ENCODE measurements at regions not wholly inside any gene's neighbourhood (a gene's known extent, or its start where the extent isn't known, plus 50 kb on each side); places are given as distances from the start of the nearest gene placed in this dataset.

DNA sequence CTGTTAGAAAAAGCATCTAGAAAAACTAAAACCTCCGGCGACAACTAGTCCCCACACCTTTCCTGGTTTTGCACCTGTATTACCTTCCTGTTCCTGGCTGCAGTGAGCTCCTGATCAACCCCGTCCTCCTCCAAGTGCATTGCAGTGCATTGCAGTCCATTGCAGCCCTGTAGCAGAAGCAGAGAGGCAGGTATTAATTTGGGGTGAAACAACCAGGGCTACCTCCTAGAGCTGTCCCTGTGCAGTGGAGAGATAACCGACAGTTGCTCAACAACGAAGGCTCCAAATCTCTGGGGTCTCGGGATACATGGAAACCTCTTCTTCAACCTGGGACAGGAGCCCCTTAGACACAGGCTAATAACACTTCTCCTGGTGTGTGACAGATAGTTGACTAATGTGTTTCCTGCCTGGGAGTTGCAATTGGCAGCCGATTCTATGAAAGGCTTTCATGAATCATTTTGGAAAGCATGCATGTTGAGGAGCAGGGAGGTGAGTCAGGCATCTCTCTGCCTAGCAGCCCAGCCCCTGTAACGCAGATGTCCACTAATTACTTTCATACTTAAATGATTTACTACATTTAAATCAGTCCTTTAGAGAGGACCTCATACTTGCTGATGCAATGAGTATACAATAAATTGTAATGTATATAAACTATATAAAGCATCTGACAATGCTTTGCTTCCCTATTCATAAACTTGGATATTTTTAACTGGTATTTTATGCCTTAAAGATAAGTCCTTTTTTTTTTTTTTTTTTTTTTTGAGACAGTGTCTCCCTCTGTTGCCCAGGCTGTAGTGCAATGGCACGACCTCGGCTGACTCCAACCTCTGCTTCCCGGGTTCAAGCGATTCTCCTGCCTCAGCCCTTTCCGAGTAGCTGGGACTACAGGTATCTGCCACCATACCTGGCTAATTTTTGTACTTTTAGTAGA lies 59.0 kb downstream of the PRR15 start:
- H3K9me3 ChIP-seq (replicated peaks; ENCODE audit: control insufficient read depth, insufficient read depth, low read length) = no peaks in the 10 kb centered on the region
- 47% methylated on average over 10 of the region's 13 CpGs for WGBS (ENCODE audit: insufficient coverage, insufficient replicate concordance, low lambda C conversion rate, missing lambda C conversion rate)
- no peak overlapping the region for H3K4me2 ChIP-seq (ENCODE audit: control insufficient read depth, insufficient read depth)
- H3K79me2 ChIP-seq (ENCODE audit: control insufficient read depth, insufficient read depth, low read length) = no peaks in the 10 kb centered on the region
- intact Hi-C loops (cut with micrococcal nuclease; ENCODE audit: unreplicated experiment) (no loop called here), in situ Hi-C loops (cut with MboI) (no loop called here)
- H3K27me3 ChIP-seq (replicated peaks in 1 of 2; ENCODE audit: control insufficient read depth in 2 of 2, insufficient read depth in 2 of 2, low read length in 1 of 2) = no peaks in the 10 kb centered on the region
- H3K27ac ChIP-seq (ENCODE audit: control insufficient read depth, insufficient read depth) = no peak overlapping the region
- ATAC-seq (no peak), DNase-seq (ENCODE audit: low read depth, low spot score) (no peak), FAIRE-seq (no peak)
- no TSS peak for BruUV-seq (replicated peaks)
- no peaks in the 10 kb centered on the region for H4K20me1 ChIP-seq (ENCODE audit: control insufficient read depth, insufficient read depth)
- no peak for TF ChIP-seq WRNIP1 (IDR thresholded peaks at IDR 0.05; ENCODE audit: borderline replicate concordance, low read depth, low read length)
- TF ChIP-seq ZNF24 (IDR thresholded peaks at IDR 0.05) = no peak
- TF ChIP-seq SREBF1 (IDR thresholded peaks at IDR 0.05; ENCODE audit: low read length) = no peak
- no peak for TF ChIP-seq YY1 (IDR thresholded peaks at IDR 0.05; ENCODE audit: low read depth, low read length)
- no peak for TF ChIP-seq BCL11A (IDR thresholded peaks at IDR 0.05; ENCODE audit: low read depth, low read length)
- TF ChIP-seq SIX5 (IDR thresholded peaks at IDR 0.05; ENCODE audit: low read depth, low read length, severe bottlenecking) = no peak
- TF ChIP-seq CREB1 (IDR thresholded peaks at IDR 0.05; ENCODE audit: low read depth) = no peak
- TF ChIP-seq FOS (IDR thresholded peaks at IDR 0.05; ENCODE audit: borderline replicate concordance, extremely low read depth, insufficient read length) = no peak
- H2AFZ ChIP-seq (ENCODE audit: control insufficient read depth, low read depth, low read length) = no peak overlapping the region
- RAD21 ChIA-PET (ENCODE audit: unreplicated experiment) = no interaction called here
- H3K36me3 ChIP-seq (ENCODE audit: control insufficient read depth in 2 of 2, insufficient read depth in 2 of 2, low read length in 1 of 2) = no peaks in the 10 kb centered on the region
- SMC1A ChIA-PET (ENCODE audit: uncharacterized antibody, unreplicated experiment) = no interaction called here
- no peaks in the 10 kb centered on the region for H3K4me1 ChIP-seq (ENCODE audit: control insufficient read depth, insufficient read depth, low read length)
- POLR2A ChIA-PET = interaction anchor here (0.7 kb wide), 1 partner anchor 124 kb away, joined by 5 read pairs; no protein-coding TSS in a partner anchor
- H3K9ac ChIP-seq (ENCODE audit: control insufficient read depth, insufficient read depth, low read length) = no peak overlapping the region
- CTCF ChIA-PET = interaction anchor here (1.0 kb wide), 1 partner anchor 15 kb away, joined by 3 read pairs; no protein-coding TSS in a partner anchor
- H3K4me3 ChIP-seq = no peak overlapping the region

DNA sequence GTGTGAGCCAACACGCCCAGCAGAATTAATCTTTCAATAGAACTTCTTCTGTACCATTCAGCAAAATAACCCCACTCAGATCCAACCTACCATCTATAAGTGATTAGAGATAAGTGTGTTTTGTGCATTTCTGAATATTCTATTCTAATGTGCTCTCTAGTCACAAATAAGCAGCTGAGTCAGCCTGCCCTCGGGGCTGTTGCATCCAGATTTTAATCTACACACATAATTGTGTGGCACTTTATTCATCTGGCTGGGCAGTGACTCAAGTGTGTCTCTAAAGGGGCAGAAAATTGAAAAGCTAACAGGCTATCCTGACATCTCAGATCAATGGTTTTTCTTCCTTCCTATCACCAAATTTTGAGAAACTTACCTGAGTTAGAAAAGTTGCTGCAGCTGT lies 60.3 kb downstream of the PRR15 start:
- DNase-seq (ENCODE audit: low read depth, low spot score) (no peak), ATAC-seq (no peak), FAIRE-seq (no peak)
- Histone ChIP-seq H3K4me2 (ENCODE audit: control insufficient read depth, insufficient read depth) (no peak overlapping the region), H3K27me3 (replicated peaks in 1 of 2; ENCODE audit: control insufficient read depth in 2 of 2, insufficient read depth in 2 of 2, low read length in 1 of 2) (no peaks in the 10 kb centered on the region), H3K27ac (ENCODE audit: control insufficient read depth, insufficient read depth) (no peak overlapping the region), H3K4me1 (ENCODE audit: control insufficient read depth, insufficient read depth, low read length) (no peaks in the 10 kb centered on the region), H2AFZ (ENCODE audit: control insufficient read depth, low read depth, low read length) (no peak overlapping the region), H3K36me3 (ENCODE audit: control insufficient read depth in 2 of 2, insufficient read depth in 2 of 2, low read length in 1 of 2) (no peaks in the 10 kb centered on the region), H4K20me1 (ENCODE audit: control insufficient read depth, insufficient read depth) (no peaks in the 10 kb centered on the region), H3K9me3 (replicated peaks; ENCODE audit: control insufficient read depth, insufficient read depth, low read length) (no peaks in the 10 kb centered on the region), H3K4me3 (no peak overlapping the region), H3K9ac (ENCODE audit: control insufficient read depth, insufficient read depth, low read length) (no peak overlapping the region), H3K79me2 (ENCODE audit: control insufficient read depth, insufficient read depth, low read length) (no peaks in the 10 kb centered on the region)
- intact Hi-C loops (cut with micrococcal nuclease; ENCODE audit: unreplicated experiment) = no loop called here
- POLR2A ChIA-PET = no interaction called here
- BruUV-seq (replicated peaks) = no TSS peak
- CTCF ChIA-PET = no interaction called here
- RAD21 ChIA-PET (ENCODE audit: unreplicated experiment) = no interaction called here
- 5% methylated on average over 2 of the region's 2 CpGs for WGBS (ENCODE audit: insufficient coverage, insufficient replicate concordance, low lambda C conversion rate, missing lambda C conversion rate)
- SMC1A ChIA-PET (ENCODE audit: uncharacterized antibody, unreplicated experiment) = no interaction called here
- in situ Hi-C loops (cut with MboI) = no loop called here
- TF ChIP-seq POLR2AphosphoS5 (IDR thresholded peaks at IDR 0.05; ENCODE audit: low read length) (no peak), POLR2A (IDR thresholded peaks at IDR 0.05; ENCODE audit: low read depth, low read length) (no peak), DPF2 (IDR thresholded peaks at IDR 0.05) (no peak), SUPT20H (IDR thresholded peaks at IDR 0.05; ENCODE audit: borderline replicate concordance, control insufficient read depth, low read depth, low read length) (no peak), CEBPB (IDR thresholded peaks at IDR 0.05; ENCODE audit: borderline replicate concordance in 1 of 2, low read depth in 2 of 2, low read length in 2 of 2) (no peak), KDM1A (IDR thresholded peaks at IDR 0.05; ENCODE audit: borderline replicate concordance) (no peak), NR2C1 (IDR thresholded peaks at IDR 0.05) (no peak), TBL1XR1 (IDR thresholded peaks at IDR 0.05; ENCODE audit: low read depth, low read length) (no peak), IRF4 (IDR thresholded peaks at IDR 0.05; ENCODE audit: low read depth, low read length) (no peak)
- TF ChIP-seq, protein P1, sequence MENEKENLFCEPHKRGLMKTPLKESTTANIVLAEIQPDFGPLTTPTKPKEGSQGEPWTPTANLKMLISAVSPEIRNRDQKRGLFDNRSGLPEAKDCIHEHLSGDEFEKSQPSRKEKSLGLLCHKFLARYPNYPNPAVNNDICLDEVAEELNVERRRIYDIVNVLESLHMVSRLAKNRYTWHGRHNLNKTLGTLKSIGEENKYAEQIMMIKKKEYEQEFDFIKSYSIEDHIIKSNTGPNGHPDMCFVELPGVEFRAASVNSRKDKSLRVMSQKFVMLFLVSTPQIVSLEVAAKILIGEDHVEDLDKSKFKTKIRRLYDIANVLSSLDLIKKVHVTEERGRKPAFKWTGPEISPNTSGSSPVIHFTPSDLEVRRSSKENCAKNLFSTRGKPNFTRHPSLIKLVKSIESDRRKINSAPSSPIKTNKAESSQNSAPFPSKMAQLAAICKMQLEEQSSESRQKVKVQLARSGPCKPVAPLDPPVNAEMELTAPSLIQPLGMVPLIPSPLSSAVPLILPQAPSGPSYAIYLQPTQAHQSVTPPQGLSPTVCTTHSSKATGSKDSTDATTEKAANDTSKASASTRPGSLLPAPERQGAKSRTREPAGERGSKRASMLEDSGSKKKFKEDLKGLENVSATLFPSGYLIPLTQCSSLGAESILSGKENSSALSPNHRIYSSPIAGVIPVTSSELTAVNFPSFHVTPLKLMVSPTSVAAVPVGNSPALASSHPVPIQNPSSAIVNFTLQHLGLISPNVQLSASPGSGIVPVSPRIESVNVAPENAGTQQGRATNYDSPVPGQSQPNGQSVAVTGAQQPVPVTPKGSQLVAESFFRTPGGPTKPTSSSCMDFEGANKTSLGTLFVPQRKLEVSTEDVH (IDR thresholded peaks at IDR 0.05; ENCODE audit: low read depth, partially characterized antibody) = no peak

All from GM12878 (cell line).